ENCODE measurements at regions not wholly inside any gene's neighbourhood (a gene's known extent, or its start where the extent isn't known, plus 50 kb on each side); places are given as distances from the start of the nearest gene placed in this dataset.

DNA sequence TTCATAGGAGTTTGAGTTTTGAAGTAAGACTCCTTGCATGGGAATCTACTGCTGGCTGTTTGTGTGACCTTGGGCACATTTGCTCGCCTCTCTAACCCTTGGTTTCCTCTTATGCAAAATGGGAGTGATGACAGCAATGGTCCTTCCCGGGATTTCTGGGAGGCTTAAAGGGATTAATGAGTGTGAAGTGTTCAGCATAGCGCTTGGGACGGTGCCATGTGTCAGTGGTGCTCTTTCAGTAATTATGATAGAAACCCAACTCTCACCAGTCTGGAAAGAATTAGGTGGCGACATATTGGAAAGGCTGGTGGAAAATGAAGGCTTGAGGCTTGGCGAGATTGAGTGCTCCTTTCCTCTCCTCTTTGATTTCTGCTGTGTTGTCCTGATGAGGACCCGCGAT is 429.2 kb upstream of the EEF2KMT start:
- DNase-seq: no peak
- Mint-ChIP-seq H3K4me1 (ENCODE audit: low read depth, unreplicated experiment) (no peaks in the 10 kb centered on the region), H3K27ac (ENCODE audit: unreplicated experiment) (no peak overlapping the region), H3K9me3 (ENCODE audit: unreplicated experiment) (peaks cover 4% of the 10 kb centered on the region), H3K36me3 (ENCODE audit: unreplicated experiment) (no peaks in the 10 kb centered on the region), H3K27me3 (ENCODE audit: unreplicated experiment) (no peaks in the 10 kb centered on the region), H3K4me3 (ENCODE audit: unreplicated experiment) (no peak overlapping the region)
- TF ChIP-seq, protein P1, sequence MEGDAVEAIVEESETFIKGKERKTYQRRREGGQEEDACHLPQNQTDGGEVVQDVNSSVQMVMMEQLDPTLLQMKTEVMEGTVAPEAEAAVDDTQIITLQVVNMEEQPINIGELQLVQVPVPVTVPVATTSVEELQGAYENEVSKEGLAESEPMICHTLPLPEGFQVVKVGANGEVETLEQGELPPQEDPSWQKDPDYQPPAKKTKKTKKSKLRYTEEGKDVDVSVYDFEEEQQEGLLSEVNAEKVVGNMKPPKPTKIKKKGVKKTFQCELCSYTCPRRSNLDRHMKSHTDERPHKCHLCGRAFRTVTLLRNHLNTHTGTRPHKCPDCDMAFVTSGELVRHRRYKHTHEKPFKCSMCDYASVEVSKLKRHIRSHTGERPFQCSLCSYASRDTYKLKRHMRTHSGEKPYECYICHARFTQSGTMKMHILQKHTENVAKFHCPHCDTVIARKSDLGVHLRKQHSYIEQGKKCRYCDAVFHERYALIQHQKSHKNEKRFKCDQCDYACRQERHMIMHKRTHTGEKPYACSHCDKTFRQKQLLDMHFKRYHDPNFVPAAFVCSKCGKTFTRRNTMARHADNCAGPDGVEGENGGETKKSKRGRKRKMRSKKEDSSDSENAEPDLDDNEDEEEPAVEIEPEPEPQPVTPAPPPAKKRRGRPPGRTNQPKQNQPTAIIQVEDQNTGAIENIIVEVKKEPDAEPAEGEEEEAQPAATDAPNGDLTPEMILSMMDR (IDR thresholded peaks at IDR 0.05; ENCODE audit: partially characterized antibody, unreplicated experiment): no peak

DNA sequence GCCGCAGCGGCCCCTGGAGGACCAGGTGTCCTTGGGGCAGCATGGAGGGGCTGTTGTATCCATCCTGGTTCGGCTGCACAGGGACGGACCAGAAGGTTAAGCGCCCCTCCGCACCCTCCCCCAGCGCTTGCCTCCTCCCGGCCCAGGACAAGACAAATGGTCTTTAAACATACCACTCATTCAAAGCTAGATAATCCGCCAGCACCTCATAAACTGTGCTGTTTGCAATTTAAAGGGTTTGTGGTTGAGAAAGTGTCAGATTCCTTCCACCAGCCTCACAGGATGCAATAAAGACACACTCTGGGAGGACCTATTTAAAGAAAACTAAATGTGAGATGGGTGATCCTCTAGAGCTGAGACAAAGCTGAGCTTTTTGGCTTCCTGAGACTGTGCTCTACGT is 426.2 kb upstream of the EEF2KMT start:
- no peak for DNase-seq
- Mint-ChIP-seq H3K4me1 (ENCODE audit: low read depth, unreplicated experiment) (no peaks in the 10 kb centered on the region), H3K27me3 (ENCODE audit: unreplicated experiment) (no peaks in the 10 kb centered on the region), H3K36me3 (ENCODE audit: unreplicated experiment) (no peaks in the 10 kb centered on the region), H3K27ac (ENCODE audit: unreplicated experiment) (no peak overlapping the region), H3K4me3 (ENCODE audit: unreplicated experiment) (no peak overlapping the region), H3K9me3 (ENCODE audit: unreplicated experiment) (peaks cover 2% of the 10 kb centered on the region)
- TF ChIP-seq, protein P1 (IDR thresholded peaks at IDR 0.05; ENCODE audit: partially characterized antibody, unreplicated experiment): no peak

DNA sequence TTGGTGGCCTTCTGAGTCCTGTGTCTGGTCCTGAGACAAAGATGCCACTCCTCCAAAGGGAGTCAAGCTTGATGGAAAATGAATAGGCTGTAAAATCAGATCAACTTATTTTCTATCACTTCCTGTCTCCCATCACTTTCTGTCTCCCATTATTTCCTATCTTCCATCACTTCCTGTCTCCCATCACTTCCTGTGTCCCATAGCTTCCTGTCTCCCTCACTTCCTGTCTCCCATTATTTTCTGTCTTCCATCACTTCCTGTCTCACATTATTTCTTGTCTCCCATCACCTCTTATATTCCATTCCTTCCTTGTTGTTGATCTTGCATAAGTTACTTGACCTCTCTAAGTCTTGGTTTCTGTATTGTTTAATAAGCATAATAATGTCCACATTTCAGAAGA is 418.5 kb upstream of the EEF2KMT start:
- no peak for DNase-seq
- TF ChIP-seq, protein P1 (IDR thresholded peaks at IDR 0.05; ENCODE audit: partially characterized antibody, unreplicated experiment): no peak
- no peak overlapping the region for H3K27ac Mint-ChIP-seq (ENCODE audit: unreplicated experiment)
- H3K9me3 Mint-ChIP-seq (ENCODE audit: unreplicated experiment): peaks cover 3% of the 10 kb centered on the region
- H3K27me3 Mint-ChIP-seq (ENCODE audit: unreplicated experiment): peaks cover 3% of the 10 kb centered on the region
- no peaks in the 10 kb centered on the region for H3K4me1 Mint-ChIP-seq (ENCODE audit: low read depth, unreplicated experiment)
- H3K4me3 Mint-ChIP-seq (ENCODE audit: unreplicated experiment): no peak overlapping the region
- peaks cover 5% of the 10 kb centered on the region for H3K36me3 Mint-ChIP-seq (ENCODE audit: unreplicated experiment)

DNA sequence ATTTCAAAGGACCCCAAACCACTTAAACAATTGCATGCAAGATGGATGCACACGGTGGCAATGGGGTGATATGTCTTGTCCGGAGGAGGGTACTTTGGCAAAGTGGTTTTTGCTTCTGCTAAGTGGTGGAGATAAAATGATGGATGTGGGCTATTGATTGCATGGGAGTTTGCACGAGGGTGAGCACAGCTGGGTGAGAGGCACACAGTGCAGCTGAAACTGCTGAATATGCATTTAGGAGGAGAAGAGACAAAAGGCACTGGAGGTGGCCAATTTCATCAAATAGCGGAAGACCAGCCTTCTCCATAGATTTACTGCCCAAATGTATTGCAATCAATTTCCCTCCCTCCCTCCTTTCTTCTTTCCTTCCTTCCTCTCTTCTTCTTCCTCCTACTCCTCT is 414.4 kb upstream of the EEF2KMT start:
- Mint-ChIP-seq H3K4me1 (ENCODE audit: low read depth, unreplicated experiment) (no peaks in the 10 kb centered on the region), H3K27ac (ENCODE audit: unreplicated experiment) (no peak overlapping the region), H3K36me3 (ENCODE audit: unreplicated experiment) (peaks cover 5% of the 10 kb centered on the region), H3K27me3 (ENCODE audit: unreplicated experiment) (peaks cover 3% of the 10 kb centered on the region), H3K4me3 (ENCODE audit: unreplicated experiment) (no peak overlapping the region), H3K9me3 (ENCODE audit: unreplicated experiment) (peaks cover 3% of the 10 kb centered on the region)
- no peak for DNase-seq
- TF ChIP-seq, protein P1 (IDR thresholded peaks at IDR 0.05; ENCODE audit: partially characterized antibody, unreplicated experiment): no peak

DNA sequence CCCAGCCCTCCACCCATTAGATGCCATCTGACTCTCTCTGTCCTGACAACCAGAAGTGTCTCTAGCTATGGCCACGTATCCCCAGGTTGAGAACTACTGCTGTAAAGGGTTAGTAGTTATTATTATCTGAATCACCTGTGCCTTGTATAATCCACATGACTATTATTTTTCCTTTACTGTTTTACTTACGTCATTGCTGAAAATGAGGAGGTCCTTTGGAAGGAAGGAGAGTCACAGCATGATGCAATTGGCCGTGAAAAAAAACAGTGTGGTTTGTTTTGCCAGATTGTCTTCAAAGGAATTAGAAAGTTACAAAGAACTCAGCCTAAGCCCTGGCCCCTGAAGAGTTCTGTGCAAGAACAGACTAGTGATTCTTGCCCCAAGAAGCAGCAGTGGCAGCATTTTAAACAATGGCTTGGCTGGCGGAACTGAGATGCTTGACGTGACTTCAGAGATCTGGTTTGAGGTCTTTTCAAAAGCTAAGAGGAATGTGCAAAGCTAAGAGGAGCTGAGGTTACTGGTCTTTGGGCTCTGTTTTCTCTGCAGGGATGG is 413.3 kb upstream of the EEF2KMT start:
- H3K9me3 Mint-ChIP-seq (ENCODE audit: unreplicated experiment): no peaks in the 10 kb centered on the region
- H3K36me3 Mint-ChIP-seq (ENCODE audit: unreplicated experiment): no peaks in the 10 kb centered on the region
- H3K4me3 Mint-ChIP-seq (ENCODE audit: unreplicated experiment): no peak overlapping the region
- no peaks in the 10 kb centered on the region for H3K27me3 Mint-ChIP-seq (ENCODE audit: unreplicated experiment)
- DNase-seq: no peak
- TF ChIP-seq, protein P1 (IDR thresholded peaks at IDR 0.05; ENCODE audit: partially characterized antibody, unreplicated experiment): no peak
- H3K27ac Mint-ChIP-seq (ENCODE audit: unreplicated experiment): no peak overlapping the region
- H3K4me1 Mint-ChIP-seq (ENCODE audit: low read depth, unreplicated experiment): no peaks in the 10 kb centered on the region

Measured in glutamatergic neuron (in vitro differentiated cells).